Peyer's patch (tissue), 4 donors: ENCODE measurements at regions not wholly inside any gene's neighbourhood (a gene's known extent, or its start where the extent isn't known, plus 50 kb on each side); places are given as distances from the start of the nearest gene placed in this dataset.

Source experiments
- CTCF ChIP-seq, 6 experiments: fragments of 450-650 bp in 4 of 6; fragments of 200-600 bp in 2 of 6; sonication (generic) in 1 of 6; IDR thresholded peaks; one replicate each; pipeline ENCODE4 v1.5.1; 2017 to 2019; ENCODE audit warnings: antibody characterized with exemption in 6 of 6, mild to moderate bottlenecking in 3 of 6, moderate library complexity in 1 of 6
- POLR2A ChIP-seq, 2 donors: fragments of 450-650 bp; IDR thresholded peaks; one replicate each; pipeline ENCODE4 v1.5.1; 2017; ENCODE audit warnings: antibody characterized with exemption in 2 of 2, mild to moderate bottlenecking in 2 of 2, moderate library complexity in 2 of 2

- TF ChIP-seq CTCF (IDR thresholded peaks at IDR 0.05) (no peak), POLR2A (IDR thresholded peaks at IDR 0.05) (no peak)
These were observed 161.5 kb upstream of the PRNP start for GRCh38 chr20:4524792-4525191.
